GM12891 (cell line): ENCODE measurements at regions not wholly inside any gene's neighbourhood (a gene's known extent, or its start where the extent isn't known, plus 50 kb on each side); places are given as distances from the start of the nearest gene placed in this dataset.

Experiments used
- POLR2A ChIP-seq: IDR thresholded peaks from 2 replicates; pipeline ENCODE4 v1.6.1; 2011; ENCODE audit warnings: low read depth, low read length, control low read depth
- POLR2AphosphoS5 ChIP-seq: IDR thresholded peaks from 2 replicates; pipeline ENCODE4 v1.6.1; 2011; ENCODE audit warnings: low read depth, low read length, control low read depth
- SPI1 ChIP-seq: IDR thresholded peaks from 2 replicates; pipeline ENCODE4 v1.6.1; 2011; ENCODE audit warnings: low read depth, low read length, control low read depth
- TAF1 ChIP-seq: IDR thresholded peaks from 2 replicates; pipeline ENCODE4 v1.6.1; 2011; ENCODE audit warnings: low read depth, low read length, control low read depth

DNA sequence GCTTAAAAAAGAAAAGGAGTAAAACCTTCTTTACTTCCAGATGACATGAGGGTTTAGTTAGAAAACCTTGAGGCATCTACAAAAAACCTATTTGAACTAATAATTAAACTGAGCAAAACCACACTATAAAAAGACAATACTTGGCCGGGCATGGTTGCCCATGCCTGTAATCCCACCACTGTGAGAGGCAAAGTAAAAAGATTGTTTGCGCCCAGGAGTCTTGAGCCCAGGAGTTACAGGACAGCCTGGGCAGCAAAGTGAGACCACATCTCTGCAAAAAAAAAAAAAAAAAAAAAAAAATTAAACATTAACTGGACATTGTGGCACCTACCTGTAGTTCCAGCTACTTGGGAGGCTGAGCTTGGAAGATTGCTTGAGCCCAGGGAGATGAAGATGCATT, 502.8 kb upstream of the LRRTM4 start:
- no peak for TF ChIP-seq POLR2A
- TF ChIP-seq POLR2AphosphoS5 = no peak
- no peak for TF ChIP-seq SPI1
- no peak for TF ChIP-seq TAF1
